ENCODE measurements at regions not wholly inside any gene's neighbourhood (a gene's known extent, or its start where the extent isn't known, plus 50 kb on each side); places are given as distances from the start of the nearest gene placed in this dataset.
A peak's percentile ranks its signal among the peaks of the same experiment; 100 is the strongest.
"Not testable (repeated sequence)": the region's sequence is repeated elsewhere in the genome, so short reads cannot be mapped to it uniquely, and the experiment has no call there.

DNA sequence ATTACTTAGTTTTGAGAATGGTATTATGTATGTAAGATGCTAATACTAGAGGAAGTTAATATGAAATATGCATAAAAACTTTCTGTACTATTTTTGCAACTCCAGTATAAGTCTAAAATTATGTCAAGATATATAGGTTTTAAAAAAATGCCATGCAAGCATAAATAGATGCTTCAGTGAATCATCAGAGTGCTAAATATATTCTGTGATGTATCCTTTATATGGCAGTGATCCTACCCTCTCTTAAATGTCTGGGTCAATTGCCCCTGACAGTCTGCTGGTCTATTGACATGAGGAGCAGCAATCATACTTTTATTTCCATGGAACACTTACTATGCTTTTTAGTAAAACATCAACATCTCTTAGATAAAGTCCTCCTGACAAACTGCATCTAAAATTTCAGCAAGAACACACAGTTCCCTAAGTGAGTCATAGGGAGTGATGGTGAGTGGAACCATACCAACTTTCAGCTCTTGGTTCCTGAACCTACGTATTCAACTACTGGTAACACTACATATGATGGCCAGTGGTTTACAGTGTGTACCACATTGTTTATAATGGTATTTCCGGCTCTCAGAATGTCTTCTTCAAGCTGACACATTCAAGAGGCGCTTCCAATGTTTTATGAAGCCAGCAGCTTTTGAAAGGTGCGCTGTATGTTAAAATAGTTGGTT, 928.7 kb upstream of the GJE1 start:
- TF ChIP-seq, protein P1, sequence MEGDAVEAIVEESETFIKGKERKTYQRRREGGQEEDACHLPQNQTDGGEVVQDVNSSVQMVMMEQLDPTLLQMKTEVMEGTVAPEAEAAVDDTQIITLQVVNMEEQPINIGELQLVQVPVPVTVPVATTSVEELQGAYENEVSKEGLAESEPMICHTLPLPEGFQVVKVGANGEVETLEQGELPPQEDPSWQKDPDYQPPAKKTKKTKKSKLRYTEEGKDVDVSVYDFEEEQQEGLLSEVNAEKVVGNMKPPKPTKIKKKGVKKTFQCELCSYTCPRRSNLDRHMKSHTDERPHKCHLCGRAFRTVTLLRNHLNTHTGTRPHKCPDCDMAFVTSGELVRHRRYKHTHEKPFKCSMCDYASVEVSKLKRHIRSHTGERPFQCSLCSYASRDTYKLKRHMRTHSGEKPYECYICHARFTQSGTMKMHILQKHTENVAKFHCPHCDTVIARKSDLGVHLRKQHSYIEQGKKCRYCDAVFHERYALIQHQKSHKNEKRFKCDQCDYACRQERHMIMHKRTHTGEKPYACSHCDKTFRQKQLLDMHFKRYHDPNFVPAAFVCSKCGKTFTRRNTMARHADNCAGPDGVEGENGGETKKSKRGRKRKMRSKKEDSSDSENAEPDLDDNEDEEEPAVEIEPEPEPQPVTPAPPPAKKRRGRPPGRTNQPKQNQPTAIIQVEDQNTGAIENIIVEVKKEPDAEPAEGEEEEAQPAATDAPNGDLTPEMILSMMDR (IDR thresholded peaks at IDR 0.05; ENCODE audit: insufficient read depth, low read depth, low read length, missing control alignments), result no peak
- peak; percentile 34 for DNase-seq (ENCODE audit: low read depth)
- no peak overlapping the region for H3K4me3 ChIP-seq (ENCODE audit: low read depth, low read length)

DNA sequence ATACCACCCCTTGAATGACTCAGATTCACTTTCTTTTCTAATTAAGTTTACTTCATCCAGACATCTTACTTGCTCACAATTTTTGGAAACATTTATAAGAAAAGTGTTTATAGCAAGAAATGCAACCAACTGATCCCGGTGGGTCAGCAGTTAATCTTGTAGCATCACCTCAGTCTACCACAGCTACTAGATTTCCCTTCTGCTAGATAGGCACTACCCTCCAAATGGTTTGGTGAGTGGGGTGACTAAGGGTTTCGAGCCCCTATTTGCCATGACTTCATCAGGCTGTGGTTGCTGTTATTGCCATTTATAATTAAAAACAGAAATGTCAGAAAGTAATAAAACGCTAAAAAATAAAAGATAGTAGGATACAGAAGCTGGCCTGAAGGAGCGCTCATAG, 930.1 kb upstream of the GJE1 start:
- no peak overlapping the region for H3K4me3 ChIP-seq (ENCODE audit: low read depth, low read length)
- TF ChIP-seq, protein P1 (IDR thresholded peaks at IDR 0.05; ENCODE audit: insufficient read depth, low read depth, low read length, missing control alignments), result no peak
- no peak for DNase-seq (ENCODE audit: low read depth)

- H3K4me3 ChIP-seq (ENCODE audit: low read depth, low read length), result no peak overlapping the region
- no peak for DNase-seq (ENCODE audit: low read depth)
- TF ChIP-seq, protein P1 (IDR thresholded peaks at IDR 0.05; ENCODE audit: insufficient read depth, low read depth, low read length, missing control alignments), result no peak
Observed at GRCh38 chr6:141199074-141199473, 933.7 kb upstream of the GJE1 start.

DNA sequence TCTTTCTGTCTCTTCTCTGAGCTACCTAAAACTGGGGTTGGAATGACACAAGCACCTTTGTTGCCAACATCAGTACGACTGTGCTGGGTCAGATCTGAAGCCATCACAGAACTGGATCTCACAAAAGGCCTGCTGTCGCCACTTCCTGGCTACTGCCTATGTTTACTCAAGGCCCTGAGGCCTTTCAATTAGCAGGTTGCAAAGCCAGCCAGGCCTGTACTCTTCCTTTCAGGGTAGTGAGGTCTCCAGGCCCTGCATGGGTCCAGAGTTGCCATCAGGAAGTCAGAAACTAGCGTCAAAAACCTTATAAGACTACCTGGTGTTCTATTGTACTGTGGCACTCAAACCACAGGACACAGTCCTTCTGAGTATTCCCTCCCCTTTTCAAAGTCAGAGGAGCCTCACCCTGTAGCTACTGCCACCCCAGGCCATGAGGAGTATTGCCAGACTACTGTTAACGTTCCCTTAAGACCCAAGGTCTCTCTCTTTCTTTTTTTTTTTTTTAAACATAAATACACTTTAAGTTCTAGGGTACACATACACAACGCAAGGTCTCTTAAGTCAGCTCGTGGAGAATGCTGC, 937.4 kb upstream of the GJE1 start:
- DNase-seq (ENCODE audit: low read depth), result peak; percentile 12
- no peak overlapping the region for H3K4me3 ChIP-seq (ENCODE audit: low read depth, low read length)
- TF ChIP-seq, protein P1 (IDR thresholded peaks at IDR 0.05; ENCODE audit: insufficient read depth, low read depth, low read length, missing control alignments), result peak; percentile 14

DNA sequence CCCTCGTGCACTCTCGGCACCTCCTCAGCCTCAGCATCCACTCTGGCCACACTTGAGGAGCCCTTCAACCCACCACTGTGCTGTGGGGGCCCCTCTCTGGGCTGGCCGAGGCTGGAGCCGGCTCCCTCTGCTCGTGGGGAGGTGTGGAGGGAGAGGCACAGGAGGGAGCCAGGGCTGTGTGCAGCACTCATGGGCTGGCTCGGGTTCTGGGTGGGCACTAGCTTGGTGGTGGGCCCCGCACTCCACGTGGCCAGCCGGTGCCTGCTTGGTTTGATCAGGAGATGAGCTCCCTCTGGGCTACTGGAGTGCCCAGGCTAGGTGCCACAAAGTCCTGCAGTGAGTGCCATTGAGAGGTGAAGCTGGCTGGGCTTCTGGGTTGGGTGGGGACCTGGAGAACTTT, 949.4 kb upstream of the GJE1 start:
- no peak for DNase-seq (ENCODE audit: low read depth)
- TF ChIP-seq, protein P1 (IDR thresholded peaks at IDR 0.05; ENCODE audit: insufficient read depth, low read depth, low read length, missing control alignments), result no peak
- H3K4me3 ChIP-seq (ENCODE audit: low read depth, low read length), result no peak overlapping the region

- not testable (repeated sequence) for H3K4me3 ChIP-seq (ENCODE audit: low read depth, low read length); DNase-seq (ENCODE audit: low read depth)
Observed at GRCh38 chr6:141175458-141175857, 957.3 kb upstream of the GJE1 start.

DNA sequence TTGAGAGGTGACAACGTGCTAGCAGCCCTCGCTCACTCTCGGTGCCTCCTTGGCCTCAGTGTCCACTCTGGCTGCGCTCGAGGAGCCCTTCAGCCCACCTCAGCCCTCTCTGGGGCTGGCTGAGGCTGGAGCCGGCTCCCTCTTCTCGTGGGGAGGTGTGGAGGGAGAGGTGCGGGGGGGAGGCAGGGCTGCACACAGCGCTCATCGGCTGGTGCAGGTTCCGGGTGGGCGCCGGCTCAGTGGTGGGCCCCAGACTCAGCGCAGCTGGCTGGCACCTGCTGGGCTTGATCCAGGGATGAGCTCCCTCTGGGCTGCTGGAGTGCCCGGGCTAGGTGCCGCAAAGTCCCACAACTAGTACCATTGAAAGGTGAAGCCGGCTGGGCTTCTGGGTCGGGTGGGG, 957.8 kb upstream of the GJE1 start:
- TF ChIP-seq, protein P1 (IDR thresholded peaks at IDR 0.05; ENCODE audit: insufficient read depth, low read depth, low read length, missing control alignments), result no peak
- no peak overlapping the region for H3K4me3 ChIP-seq (ENCODE audit: low read depth, low read length)
- DNase-seq (ENCODE audit: low read depth), result no peak

Data from GM12865 (cell line).